Thoracic aorta (tissue), 2 donors: ENCODE measurements at regions not wholly inside any gene's neighbourhood (a gene's known extent, or its start where the extent isn't known, plus 50 kb on each side); places are given as distances from the start of the nearest gene placed in this dataset.

ENCODE experiments used
- ATAC-seq: fragments of 150-250 bp; one replicate; pipeline ENCODE4 v1.8.0; 2017; ENCODE audit warnings: low read depth; ENCODE audit not compliant: insufficient number of reproducible peaks, low FRiP score
- DNase-seq: peaks from one replicate; pipeline ENCODE4 v3.0.0-alpha.2; 2020; ENCODE audit warnings: low spot score
- H3K27ac ChIP-seq, 2 donors: fragments of 200-600 bp; sonication (generic); 1 replicate in 1 of 2; 2 replicates in 1 of 2; pipeline ENCODE4 v1.5.1; 2016; ENCODE audit warnings: mild to moderate bottlenecking in 2 of 2, moderate library complexity in 2 of 2
- H3K27me3 ChIP-seq: fragments of 200-600 bp; sonication (generic); replicated peaks from 2 replicates; pipeline ENCODE4 v1.6.0; 2016; ENCODE audit warnings: mild to moderate bottlenecking; ENCODE audit not compliant: insufficient read depth
- H3K36me3 ChIP-seq: fragments of 200-600 bp; sonication (generic); one replicate; pipeline ENCODE4 v1.5.1; 2016
- H3K4me1 ChIP-seq, 2 donors: fragments of 200-600 bp; sonication (generic); 1 replicate in 1 of 2; 2 replicates in 1 of 2; pipeline versions ENCODE4 v1.5.1 to v1.6.0; 2016; ENCODE audit warnings: low read depth in 2 of 2, mild to moderate bottlenecking in 1 of 2; ENCODE audit not compliant: control insufficient read depth in 1 of 2
- H3K4me3 ChIP-seq: fragments of 200-600 bp; sonication (generic); 2 replicates; pipeline ENCODE4 v1.5.1; 2016; ENCODE audit warnings: mild to moderate bottlenecking
- H3K9me3 ChIP-seq: fragments of 200-600 bp; sonication (generic); 2 replicates; pipeline ENCODE4 v1.5.1; 2016
- CTCF ChIP-seq: fragments of 200-600 bp; sonication (generic); IDR thresholded peaks from one replicate; pipeline ENCODE4 v1.5.1; 2019; ENCODE audit warnings: antibody characterized with exemption

DNA sequence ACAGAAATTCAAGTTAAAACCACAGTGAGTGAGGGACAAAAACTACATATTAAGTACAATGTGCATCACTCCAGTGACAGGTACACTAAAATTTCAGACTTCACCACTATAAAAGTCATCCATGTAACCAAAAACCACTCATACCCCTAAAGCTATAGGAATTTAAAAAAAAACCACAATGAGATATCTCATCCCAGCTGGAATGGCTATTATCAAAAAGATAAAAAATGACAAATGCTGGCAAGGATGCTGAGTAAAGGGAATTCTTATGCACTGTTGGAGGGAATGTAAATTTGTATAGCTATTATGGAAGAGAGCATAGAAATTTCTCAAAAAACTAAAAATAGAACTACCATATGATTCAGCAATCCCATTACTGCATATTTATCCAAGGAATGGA lies 171.1 kb downstream of the HHIP start:
- no peak for TF ChIP-seq CTCF
- Histone ChIP-seq H3K27me3 (no peaks in the 10 kb centered on the region), H3K4me1 (no peaks in the 10 kb centered on the region), H3K9me3 (no peaks in the 10 kb centered on the region), H3K36me3 (no peaks in the 10 kb centered on the region), H3K4me3 (no peak overlapping the region), H3K27ac (no peak overlapping the region)
- DNase-seq (no peak), ATAC-seq (no peak)

- no peak overlapping the region for H3K4me3 ChIP-seq
- no peaks in the 10 kb centered on the region for H3K27me3 ChIP-seq
- ATAC-seq, result no peak
- TF ChIP-seq CTCF, result no peak
- no peak overlapping the region for H3K27ac ChIP-seq
- DNase-seq, result no peak
- no peaks in the 10 kb centered on the region for H3K9me3 ChIP-seq
- H3K4me1 ChIP-seq, result no peaks in the 10 kb centered on the region
- H3K36me3 ChIP-seq, result no peaks in the 10 kb centered on the region
Measured at GRCh38 chr4:144818136-144818535, 172.2 kb downstream of the HHIP start.

- Histone ChIP-seq H3K9me3 (no peaks in the 10 kb centered on the region), H3K4me3 (no peak overlapping the region), H3K27me3 (no peaks in the 10 kb centered on the region), H3K27ac (no peak overlapping the region), H3K36me3 (no peaks in the 10 kb centered on the region), H3K4me1 (no peaks in the 10 kb centered on the region)
- ATAC-seq (no peak), DNase-seq (no peak)
- no peak for TF ChIP-seq CTCF
Measured at GRCh38 chr4:144819591-144819990, 173.6 kb downstream of the HHIP start.

- no peak for TF ChIP-seq CTCF
- Histone ChIP-seq H3K9me3 (no peaks in the 10 kb centered on the region), H3K27me3 (no peaks in the 10 kb centered on the region), H3K4me1 (no peaks in the 10 kb centered on the region), H3K36me3 (no peaks in the 10 kb centered on the region), H3K4me3 (no peak overlapping the region), H3K27ac (no peak overlapping the region)
- ATAC-seq (no peak), DNase-seq (no peak)
Measured at GRCh38 chr4:144820011-144820727, 174.2 kb downstream of the HHIP start.

DNA sequence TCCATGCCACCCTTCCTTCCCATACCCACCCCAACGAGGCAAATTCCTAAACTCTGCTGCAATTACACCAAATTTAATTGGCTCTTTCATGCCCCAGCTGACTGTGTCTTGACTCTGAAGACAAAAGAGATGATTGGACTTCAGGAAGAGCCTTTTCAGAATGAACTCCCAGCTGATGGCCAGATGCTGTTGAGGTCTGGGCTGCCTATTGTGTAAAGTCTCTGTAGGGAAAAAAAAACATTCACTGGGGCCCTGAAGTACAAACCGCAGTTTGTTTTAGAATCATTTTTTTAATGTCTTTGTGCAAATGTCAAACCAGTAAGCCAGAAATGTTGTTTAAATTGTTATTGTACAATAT lies 174.8 kb downstream of the HHIP start:
- TF ChIP-seq CTCF, result no peak
- H3K27ac ChIP-seq, result no peak overlapping the region
- H3K9me3 ChIP-seq, result no peaks in the 10 kb centered on the region
- no peak for ATAC-seq
- no peak for DNase-seq
- no peaks in the 10 kb centered on the region for H3K36me3 ChIP-seq
- no peaks in the 10 kb centered on the region for H3K27me3 ChIP-seq
- H3K4me3 ChIP-seq, result no peak overlapping the region
- no peaks in the 10 kb centered on the region for H3K4me1 ChIP-seq
